Heart left ventricle (tissue), 16 donors: ENCODE measurements at regions not wholly inside any gene's neighbourhood (a gene's known extent, or its start where the extent isn't known, plus 50 kb on each side); places are given as distances from the start of the nearest gene placed in this dataset.

Experiments used
- ATAC-seq, 4 donors: fragments of 200-7000 bp; cut with Tn5 transposase; one replicate each; pipeline ENCODE4 v1.9.1; 2020 to 2022; ENCODE audit warnings: moderate library complexity in 4 of 4, mild to moderate bottlenecking in 3 of 4, moderate number of reproducible peaks in 1 of 4
- DNase-seq, 5 donors: peaks; one replicate each; pipeline ENCODE4 v3.0.0-alpha.2; 2020
- H3K27ac ChIP-seq, 12 donors: fragments of 200-600 bp; sonication (generic) in 4 of 12; one replicate each; pipeline versions ENCODE4 v1.5.0 to v1.8.0; 2016 to 2022; ENCODE audit warnings: mild to moderate bottlenecking in 2 of 12
- H3K27me3 ChIP-seq, 9 donors: fragments of 200-600 bp; sonication (generic) in 2 of 9; one replicate each; pipeline versions ENCODE4 v1.5.1 to v1.8.0; 2016 to 2022; ENCODE audit warnings: mild to moderate bottlenecking in 3 of 9
- H3K36me3 ChIP-seq, 9 donors: fragments of 200-600 bp; sonication (generic) in 2 of 9; one replicate each; pipeline versions ENCODE4 v1.5.0 to v1.8.0; 2018 to 2022; ENCODE audit warnings: mild to moderate bottlenecking in 2 of 9
- H3K4me1 ChIP-seq, 12 donors: fragments of 200-600 bp; sonication (generic) in 4 of 12; one replicate each; pipeline versions ENCODE4 v1.5.0 to v1.8.0; 2016 to 2022; ENCODE audit warnings: mild to moderate bottlenecking in 3 of 12
- H3K4me3 ChIP-seq, 12 donors: fragments of 200-600 bp; sonication (generic) in 4 of 12; one replicate each; pipeline versions ENCODE4 v1.5.0 to v1.8.0; 2017 to 2022; ENCODE audit warnings: mild to moderate bottlenecking in 9 of 12, moderate library complexity in 4 of 12
- H3K9me3 ChIP-seq, 12 donors: fragments of 200-600 bp; sonication (generic) in 4 of 12; one replicate each; pipeline versions ENCODE4 v1.5.0 to v1.8.0; 2016 to 2022; ENCODE audit warnings: mild to moderate bottlenecking in 1 of 12
- POLR2A ChIP-seq, 2 donors: fragments of 450-650 bp; IDR thresholded peaks; one replicate each; pipeline ENCODE4 v1.6.1; 2017; ENCODE audit warnings: antibody characterized with exemption in 2 of 2, mild to moderate bottlenecking in 2 of 2, moderate library complexity in 2 of 2
- WGBS, 4 donors: extraction: QIAGEN DNeasy Blood & Tissue Kit in 2 of 4; methylation state at CpG; one replicate each; pipeline versions ENCODE4 v1.1.5 to v1.1.7; 2013 to 2018; 5-methylcytosine and 5-hydroxymethylcytosine counted together
- intact Hi-C, 10 donors: fragments of 100-400 bp; cut with DNase I; formaldehyde crosslinking; loops; one replicate each; pipeline versions ENCODE4 v1.11.1 to v1.14.2; 2022
- TF ChIP-seq, protein P1 (sequence below), 12 donors: fragments of 200-600 bp; sonication (generic) in 4 of 12; IDR thresholded peaks; one replicate each; pipeline versions ENCODE4 v1.5.0 to v1.8.0; 2018 to 2022; ENCODE audit warnings: antibody characterized with exemption in 12 of 12, mild to moderate bottlenecking in 5 of 12
- donor health status: ischemic (EF 13 %, LVEDD 7.1; RV severe dilation, severe dysfunction).
- donor health status: healthy with polysubstance abuse.
- donor health status: DM: no; HTN: yes; CAD: no.
- donor health status: DM: no; HTN: no; CAD: no.
- donor health status: ischemic (EF 25% LVEDD 6.9; RV normal size, moderate dysfunction).
- donor health status: ischemic (EF 25% LVEDD 5.7; RV mildly dilated, moderate dysfunction).
- donor health status: healthy.
- donor health status: DM: yes; HTN: yes; CAD: no.
- donor health status: ischemic (EF 35%, LVEDD 5.7; RV mildly dilated, moderate dysfunction).
- donor health status: nonischemic (EF 11% LVEDD 7.7; RV severe dilation, severe dysfunction).
- donor health status: DM: yes; HTN: yes; CAD: no.
- donor health status: PGD.
- donor health status: ischemic (EF 29% LVEDD 5.4; RV normal size, mild dysfunction).
- donor health status: nonischemic (EF 23%, LVEDD 6.1; RV moderate dilation, normal function).

GRCh38 chr2:184294831-184295230 lies 303.5 kb upstream of the ZNF804A start:
- Histone ChIP-seq H3K36me3 (no peaks in the 10 kb centered on the region), H3K27ac (no peak overlapping the region), H3K9me3 (no peaks in the 10 kb centered on the region), H3K4me3 (no peak overlapping the region), H3K4me1 (no peaks in the 10 kb centered on the region), H3K27me3 (no peaks in the 10 kb centered on the region)
- 43 to 57% (median 49%) methylated on average over 2 of the region's 2 CpGs for WGBS, 4 donors
- TF ChIP-seq POLR2A (IDR thresholded peaks at IDR 0.05): no peak
- TF ChIP-seq, protein P1, sequence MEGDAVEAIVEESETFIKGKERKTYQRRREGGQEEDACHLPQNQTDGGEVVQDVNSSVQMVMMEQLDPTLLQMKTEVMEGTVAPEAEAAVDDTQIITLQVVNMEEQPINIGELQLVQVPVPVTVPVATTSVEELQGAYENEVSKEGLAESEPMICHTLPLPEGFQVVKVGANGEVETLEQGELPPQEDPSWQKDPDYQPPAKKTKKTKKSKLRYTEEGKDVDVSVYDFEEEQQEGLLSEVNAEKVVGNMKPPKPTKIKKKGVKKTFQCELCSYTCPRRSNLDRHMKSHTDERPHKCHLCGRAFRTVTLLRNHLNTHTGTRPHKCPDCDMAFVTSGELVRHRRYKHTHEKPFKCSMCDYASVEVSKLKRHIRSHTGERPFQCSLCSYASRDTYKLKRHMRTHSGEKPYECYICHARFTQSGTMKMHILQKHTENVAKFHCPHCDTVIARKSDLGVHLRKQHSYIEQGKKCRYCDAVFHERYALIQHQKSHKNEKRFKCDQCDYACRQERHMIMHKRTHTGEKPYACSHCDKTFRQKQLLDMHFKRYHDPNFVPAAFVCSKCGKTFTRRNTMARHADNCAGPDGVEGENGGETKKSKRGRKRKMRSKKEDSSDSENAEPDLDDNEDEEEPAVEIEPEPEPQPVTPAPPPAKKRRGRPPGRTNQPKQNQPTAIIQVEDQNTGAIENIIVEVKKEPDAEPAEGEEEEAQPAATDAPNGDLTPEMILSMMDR (IDR thresholded peaks at IDR 0.05): no peak
- no peak for DNase-seq
- no peak for ATAC-seq
- intact Hi-C loops: no loop called here

DNA sequence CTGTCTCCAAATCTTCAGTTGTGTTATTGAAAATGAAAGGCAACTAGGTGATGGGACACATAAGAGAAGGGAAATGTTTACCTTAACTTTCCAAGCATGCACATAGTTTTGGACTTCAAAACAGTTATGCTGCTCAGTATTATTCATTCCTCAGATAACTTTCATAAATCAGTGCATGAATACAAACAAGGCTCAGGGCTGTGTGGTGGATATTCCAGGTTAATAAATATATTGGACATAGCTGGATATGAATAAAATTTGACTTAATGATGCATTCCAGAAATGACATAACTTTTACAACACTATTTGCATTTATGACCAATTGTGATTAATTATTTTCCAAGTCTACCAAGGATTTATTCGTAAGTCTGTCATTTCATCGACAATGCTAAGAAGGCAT lies 301.2 kb upstream of the ZNF804A start:
- no peak overlapping the region for H3K4me3 ChIP-seq
- ATAC-seq: no peak
- H3K27me3 ChIP-seq: no peaks in the 10 kb centered on the region
- intact Hi-C loops: no loop called here
- 88 to 92% (median 90%) methylated on average over 2 of the region's 2 CpGs for WGBS, 4 donors
- H3K9me3 ChIP-seq: no peaks in the 10 kb centered on the region
- H3K27ac ChIP-seq: no peak overlapping the region
- no peaks in the 10 kb centered on the region for H3K36me3 ChIP-seq
- no peak for DNase-seq
- TF ChIP-seq POLR2A (IDR thresholded peaks at IDR 0.05): no peak
- TF ChIP-seq, protein P1 (IDR thresholded peaks at IDR 0.05): no peak
- H3K4me1 ChIP-seq: no peaks in the 10 kb centered on the region

- intact Hi-C loops: no loop called here
- DNase-seq (no peak), ATAC-seq (no peak)
- TF ChIP-seq POLR2A (IDR thresholded peaks at IDR 0.05): no peak
- TF ChIP-seq, protein P1 (IDR thresholded peaks at IDR 0.05): no peak
- H3K4me1 ChIP-seq: no peaks in the 10 kb centered on the region
- H3K27me3 ChIP-seq: no peaks in the 10 kb centered on the region
- H3K36me3 ChIP-seq: no peaks in the 10 kb centered on the region
- H3K9me3 ChIP-seq: no peaks in the 10 kb centered on the region
- no peak overlapping the region for H3K4me3 ChIP-seq
- no peak overlapping the region for H3K27ac ChIP-seq
Observed at GRCh38 chr2:184302506-184302905, 295.8 kb upstream of the ZNF804A start.

DNA sequence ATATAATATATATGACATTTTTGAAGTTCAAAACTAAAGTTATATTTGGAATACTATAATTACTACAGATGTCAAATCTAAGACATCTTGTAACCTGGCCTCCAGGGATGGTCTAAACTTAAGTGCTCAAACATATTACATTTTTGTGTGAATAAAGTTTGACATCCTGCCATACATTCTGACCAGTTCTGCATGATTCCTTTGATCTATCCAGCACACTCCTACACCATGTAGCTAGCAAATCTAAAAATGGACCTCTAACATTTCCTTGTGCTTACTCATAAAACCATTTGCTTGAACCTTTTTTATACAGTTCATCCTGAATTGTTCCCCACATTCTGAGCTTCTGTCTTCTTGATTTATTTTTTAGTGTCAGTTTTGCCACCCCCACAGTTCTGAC lies 294.3 kb upstream of the ZNF804A start:
- Histone ChIP-seq H3K36me3 (no peaks in the 10 kb centered on the region), H3K9me3 (no peaks in the 10 kb centered on the region), H3K27ac (no peak overlapping the region), H3K4me1 (no peaks in the 10 kb centered on the region), H3K27me3 (no peaks in the 10 kb centered on the region), H3K4me3 (no peak overlapping the region)
- TF ChIP-seq, protein P1 (IDR thresholded peaks at IDR 0.05): no peak
- TF ChIP-seq POLR2A (IDR thresholded peaks at IDR 0.05): no peak
- no peak for DNase-seq
- intact Hi-C loops: no loop called here
- ATAC-seq: no peak
